ENCODE measurements at regions not wholly inside any gene's neighbourhood (a gene's known extent, or its start where the extent isn't known, plus 50 kb on each side); places are given as distances from the start of the nearest gene placed in this dataset.
"Not testable (repeated sequence)": the region's sequence is repeated elsewhere in the genome, so short reads cannot be mapped to it uniquely, and the experiment has no call there.

GRCh38 chr20:57108742-57109570, 157.5 kb downstream of the BMP7 start:
- peaks cover 12% of the 10 kb centered on the region for H3K9me3 Mint-ChIP-seq (ENCODE audit: unreplicated experiment)
- H3K27ac Mint-ChIP-seq (ENCODE audit: unreplicated experiment), result no peak overlapping the region
- H3K36me3 Mint-ChIP-seq (ENCODE audit: unreplicated experiment), result peaks cover 6% of the 10 kb centered on the region
- TF ChIP-seq CTCF (IDR thresholded peaks at IDR 0.05; ENCODE audit: partially characterized antibody, unreplicated experiment), result no peak
- H3K27me3 Mint-ChIP-seq (ENCODE audit: unreplicated experiment), result peaks cover 14% of the 10 kb centered on the region
- H3K4me1 Mint-ChIP-seq (ENCODE audit: low read depth, unreplicated experiment), result no peaks in the 10 kb centered on the region
- H3K4me3 Mint-ChIP-seq (ENCODE audit: unreplicated experiment), result no peak overlapping the region
- no peak for DNase-seq

GRCh38 chr20:57109571-57109953, 156.9 kb downstream of the BMP7 start:
- Mint-ChIP-seq H3K27ac (ENCODE audit: unreplicated experiment) (no peak overlapping the region), H3K36me3 (ENCODE audit: unreplicated experiment) (peaks cover 9% of the 10 kb centered on the region)

GRCh38 chr20:57110121-57111027, 156.1 kb downstream of the BMP7 start:
- H3K9me3 Mint-ChIP-seq (ENCODE audit: unreplicated experiment), result peaks cover 15% of the 10 kb centered on the region
- not testable (repeated sequence) for H3K36me3 Mint-ChIP-seq (ENCODE audit: unreplicated experiment); H3K4me3 Mint-ChIP-seq (ENCODE audit: unreplicated experiment); H3K4me1 Mint-ChIP-seq (ENCODE audit: low read depth, unreplicated experiment); H3K27ac Mint-ChIP-seq (ENCODE audit: unreplicated experiment); DNase-seq
- peaks cover 10% of the 10 kb centered on the region for H3K27me3 Mint-ChIP-seq (ENCODE audit: unreplicated experiment)

More at GRCh38 chr20:57109571-57109953, 156.9 kb downstream of the BMP7 start:
- peaks cover 14% of the 10 kb centered on the region for H3K9me3 Mint-ChIP-seq (ENCODE audit: unreplicated experiment)
- H3K27me3 Mint-ChIP-seq (ENCODE audit: unreplicated experiment), result peaks cover 10% of the 10 kb centered on the region
- no peak overlapping the region for H3K4me3 Mint-ChIP-seq (ENCODE audit: unreplicated experiment)
- no peak for TF ChIP-seq CTCF (IDR thresholded peaks at IDR 0.05; ENCODE audit: partially characterized antibody, unreplicated experiment)
- DNase-seq, result no peak
- no peaks in the 10 kb centered on the region for H3K4me1 Mint-ChIP-seq (ENCODE audit: low read depth, unreplicated experiment)

GRCh38 chr20:57111028-57111373, 155.4 kb downstream of the BMP7 start:
- no peak overlapping the region for H3K4me3 Mint-ChIP-seq (ENCODE audit: unreplicated experiment)
- no peak for DNase-seq
- peaks cover 9% of the 10 kb centered on the region for H3K36me3 Mint-ChIP-seq (ENCODE audit: unreplicated experiment)
- peaks cover 16% of the 10 kb centered on the region for H3K9me3 Mint-ChIP-seq (ENCODE audit: unreplicated experiment)
- H3K4me1 Mint-ChIP-seq (ENCODE audit: low read depth, unreplicated experiment), result no peaks in the 10 kb centered on the region
- H3K27ac Mint-ChIP-seq (ENCODE audit: unreplicated experiment), result no peak overlapping the region
- peaks cover 12% of the 10 kb centered on the region for H3K27me3 Mint-ChIP-seq (ENCODE audit: unreplicated experiment)
- TF ChIP-seq CTCF (IDR thresholded peaks at IDR 0.05; ENCODE audit: partially characterized antibody, unreplicated experiment), result no peak

GRCh38 chr20:57112448-57112847, 154.0 kb downstream of the BMP7 start:
- peaks cover 11% of the 10 kb centered on the region for H3K9me3 Mint-ChIP-seq (ENCODE audit: unreplicated experiment)
- no peaks in the 10 kb centered on the region for H3K4me1 Mint-ChIP-seq (ENCODE audit: low read depth, unreplicated experiment)

More at GRCh38 chr20:57112448-57112847, 154.0 kb downstream of the BMP7 start:
- Mint-ChIP-seq H3K4me3 (ENCODE audit: unreplicated experiment) (no peak overlapping the region), H3K27ac (ENCODE audit: unreplicated experiment) (no peak overlapping the region), H3K36me3 (ENCODE audit: unreplicated experiment) (peaks cover 13% of the 10 kb centered on the region), H3K27me3 (ENCODE audit: unreplicated experiment) (peaks cover 12% of the 10 kb centered on the region)
- TF ChIP-seq CTCF (IDR thresholded peaks at IDR 0.05; ENCODE audit: partially characterized antibody, unreplicated experiment), result no peak
- no peak for DNase-seq

All from glutamatergic neuron (in vitro differentiated cells).